ENCODE measurements at regions not wholly inside any gene's neighbourhood (a gene's known extent, or its start where the extent isn't known, plus 50 kb on each side); places are given as distances from the start of the nearest gene placed in this dataset.
"Not testable (repeated sequence)": the region's sequence is repeated elsewhere in the genome, so short reads cannot be mapped to it uniquely, and the experiment has no call there.

GRCh38 chrX:65331371-65331770 lies 203.2 kb downstream of the LAS1L start:
- Histone ChIP-seq H3K36me3 (ENCODE audit: low read depth) (no peaks in the 10 kb centered on the region), H3K27ac (no peak overlapping the region), H2AFZ (no peak overlapping the region), H3K27me3 (replicated peaks; ENCODE audit: insufficient read depth) (no peaks in the 10 kb centered on the region), H3K79me2 (ENCODE audit: insufficient read depth) (no peaks in the 10 kb centered on the region), H3F3A (ENCODE audit: insufficient read depth) (no peaks in the 10 kb centered on the region), H4K20me1 (ENCODE audit: insufficient read depth) (no peaks in the 10 kb centered on the region), H3K9me2 (ENCODE audit: insufficient read depth) (no peaks in the 10 kb centered on the region), H3K9me3 (ENCODE audit: low read depth) (no peaks in the 10 kb centered on the region), H3K4me3 (no peak overlapping the region), H3K9ac (no peak overlapping the region), H3K4me2 (ENCODE audit: unreplicated experiment) (no peak overlapping the region), H3K4me1 (ENCODE audit: insufficient read depth) (no peaks in the 10 kb centered on the region)
- WGBS, 2 experiments (ENCODE audit: low coverage in 1 of 2, low lambda C conversion rate in 2 of 2, missing lambda C conversion rate in 2 of 2), result 41 to 60% methylated on average over 1 of the region's 1 CpG
- in situ Hi-C loops (cut with MboI), result no loop called here
- TF ChIP-seq EZH2phosphoT487 (IDR thresholded peaks at IDR 0.05; ENCODE audit: insufficient read depth, low read depth) (no peak), EZH2 (IDR thresholded peaks at IDR 0.05; ENCODE audit: insufficient read depth, poor library complexity, severe bottlenecking) (no peak)
- no peak for DNase-seq

GRCh38 chrX:65300104-65300809 lies 234.3 kb downstream of the LAS1L start:
- Histone ChIP-seq H3K9ac (no peak overlapping the region), H3K9me3 (ENCODE audit: low read depth) (no peaks in the 10 kb centered on the region), H3F3A (ENCODE audit: insufficient read depth) (no peaks in the 10 kb centered on the region), H3K4me1 (ENCODE audit: insufficient read depth) (no peaks in the 10 kb centered on the region), H3K36me3 (ENCODE audit: low read depth) (no peaks in the 10 kb centered on the region), H3K4me3 (no peak overlapping the region), H4K20me1 (ENCODE audit: insufficient read depth) (no peaks in the 10 kb centered on the region), H2AFZ (no peak overlapping the region), H3K79me2 (ENCODE audit: insufficient read depth) (no peaks in the 10 kb centered on the region), H3K27ac (no peak overlapping the region), H3K27me3 (replicated peaks; ENCODE audit: insufficient read depth) (no peaks in the 10 kb centered on the region), H3K9me2 (ENCODE audit: insufficient read depth) (no peaks in the 10 kb centered on the region), H3K4me2 (ENCODE audit: unreplicated experiment) (no peak overlapping the region)
- in situ Hi-C loops (cut with MboI), result no loop called here
- 30 to 38% methylated on average over 5 to 7 of the region's 7 CpGs for WGBS, 2 experiments (ENCODE audit: low coverage in 1 of 2, low lambda C conversion rate in 2 of 2, missing lambda C conversion rate in 2 of 2)
- TF ChIP-seq EZH2phosphoT487 (IDR thresholded peaks at IDR 0.05; ENCODE audit: insufficient read depth, low read depth) (no peak), EZH2 (IDR thresholded peaks at IDR 0.05; ENCODE audit: insufficient read depth, poor library complexity, severe bottlenecking) (no peak)
- no peak for DNase-seq

GRCh38 chrX:65282905-65283304 lies 251.7 kb downstream of the LAS1L start:
- DNase-seq; H3K9me2 ChIP-seq (ENCODE audit: insufficient read depth); H3K9ac ChIP-seq; H4K20me1 ChIP-seq (ENCODE audit: insufficient read depth); H3F3A ChIP-seq (ENCODE audit: insufficient read depth); H3K79me2 ChIP-seq (ENCODE audit: insufficient read depth); H3K4me1 ChIP-seq (ENCODE audit: insufficient read depth); H3K27me3 ChIP-seq (replicated peaks; ENCODE audit: insufficient read depth); H2AFZ ChIP-seq; H3K4me2 ChIP-seq (ENCODE audit: unreplicated experiment); H3K9me3 ChIP-seq (ENCODE audit: low read depth); in situ Hi-C loops (cut with MboI); H3K4me3 ChIP-seq; H3K27ac ChIP-seq; H3K36me3 ChIP-seq (ENCODE audit: low read depth): not testable (repeated sequence)
- 64 to 79% methylated on average over 8 of the region's 8 CpGs for WGBS, 2 experiments (ENCODE audit: low coverage in 1 of 2, low lambda C conversion rate in 2 of 2, missing lambda C conversion rate in 2 of 2)

GRCh38 chrX:65273152-65273551 lies 261.4 kb downstream of the LAS1L start:
- in situ Hi-C loops (cut with MboI), result no loop called here
- no peak for DNase-seq
- H3K36me3 ChIP-seq (ENCODE audit: low read depth), result no peaks in the 10 kb centered on the region
- no peaks in the 10 kb centered on the region for H3F3A ChIP-seq (ENCODE audit: insufficient read depth)
- H3K27me3 ChIP-seq (replicated peaks; ENCODE audit: insufficient read depth), result no peaks in the 10 kb centered on the region
- H4K20me1 ChIP-seq (ENCODE audit: insufficient read depth), result no peaks in the 10 kb centered on the region
- H3K4me3 ChIP-seq, result no peak overlapping the region
- H2AFZ ChIP-seq, result no peak overlapping the region
- H3K9me3 ChIP-seq (ENCODE audit: low read depth), result no peaks in the 10 kb centered on the region
- H3K79me2 ChIP-seq (ENCODE audit: insufficient read depth), result no peaks in the 10 kb centered on the region
- no peak overlapping the region for H3K27ac ChIP-seq
- no peaks in the 10 kb centered on the region for H3K4me1 ChIP-seq (ENCODE audit: insufficient read depth)
- no peak for TF ChIP-seq EZH2 (IDR thresholded peaks at IDR 0.05; ENCODE audit: insufficient read depth, poor library complexity, severe bottlenecking)
- no peak for TF ChIP-seq EZH2phosphoT487 (IDR thresholded peaks at IDR 0.05; ENCODE audit: insufficient read depth, low read depth)
- H3K9me2 ChIP-seq (ENCODE audit: insufficient read depth), result no peaks in the 10 kb centered on the region
- H3K9ac ChIP-seq, result no peak overlapping the region
- no peak overlapping the region for H3K4me2 ChIP-seq (ENCODE audit: unreplicated experiment)

DNA sequence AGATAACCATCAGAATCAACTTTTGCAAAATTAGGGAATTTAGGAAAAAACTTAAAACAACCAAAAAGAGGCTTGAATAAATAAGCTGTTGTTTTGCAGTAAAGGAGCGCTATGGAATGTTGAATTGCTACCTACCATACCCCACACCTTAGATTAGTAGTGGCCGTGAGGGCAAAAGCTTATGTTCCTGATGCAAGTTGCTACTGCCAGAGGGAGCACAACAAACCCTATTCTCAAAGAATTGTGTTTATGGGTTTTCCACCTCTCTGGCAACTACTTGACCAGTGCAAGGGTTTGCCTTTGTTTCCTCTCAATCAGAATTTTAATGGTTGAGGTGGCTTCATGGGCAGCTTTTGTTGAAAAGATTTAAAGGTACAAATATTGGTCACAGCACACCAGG lies 268.1 kb downstream of the LAS1L start:
- no peak overlapping the region for H3K9ac ChIP-seq
- H3K36me3 ChIP-seq (ENCODE audit: low read depth), result no peaks in the 10 kb centered on the region
- H3K27me3 ChIP-seq (replicated peaks; ENCODE audit: insufficient read depth), result no peaks in the 10 kb centered on the region
- H3K4me3 ChIP-seq, result no peak overlapping the region
- no peak for DNase-seq
- no peaks in the 10 kb centered on the region for H3F3A ChIP-seq (ENCODE audit: insufficient read depth)
- TF ChIP-seq EZH2 (IDR thresholded peaks at IDR 0.05; ENCODE audit: insufficient read depth, poor library complexity, severe bottlenecking), result no peak
- TF ChIP-seq EZH2phosphoT487 (IDR thresholded peaks at IDR 0.05; ENCODE audit: insufficient read depth, low read depth), result no peak
- no peak overlapping the region for H2AFZ ChIP-seq
- no peak overlapping the region for H3K27ac ChIP-seq
- no peaks in the 10 kb centered on the region for H3K9me3 ChIP-seq (ENCODE audit: low read depth)
- in situ Hi-C loops (cut with MboI), result no loop called here
- no peaks in the 10 kb centered on the region for H3K4me1 ChIP-seq (ENCODE audit: insufficient read depth)
- no peaks in the 10 kb centered on the region for H3K79me2 ChIP-seq (ENCODE audit: insufficient read depth)
- WGBS, 2 experiments (ENCODE audit: low coverage in 1 of 2, low lambda C conversion rate in 2 of 2, missing lambda C conversion rate in 2 of 2), result 73 to 77% methylated on average over 2 of the region's 2 CpGs
- no peaks in the 10 kb centered on the region for H4K20me1 ChIP-seq (ENCODE audit: insufficient read depth)
- H3K4me2 ChIP-seq (ENCODE audit: unreplicated experiment), result no peak overlapping the region
- no peaks in the 10 kb centered on the region for H3K9me2 ChIP-seq (ENCODE audit: insufficient read depth)

Measured in GM23248 (cell line).